ENCODE measurements at regions not wholly inside any gene's neighbourhood (a gene's known extent, or its start where the extent isn't known, plus 50 kb on each side); places are given as distances from the start of the nearest gene placed in this dataset.

GRCh38 chr14:95455246-95455645 lies 61.2 kb downstream of the SYNE3 start:
- TF ChIP-seq CTCF (IDR thresholded peaks at IDR 0.05) (no peak), POLR2A (IDR thresholded peaks at IDR 0.05) (no peak)

Measured in uterus (tissue), 2 donors.